Retinal pigment epithelial cell (primary cell): ENCODE measurements at regions not wholly inside any gene's neighbourhood (a gene's known extent, or its start where the extent isn't known, plus 50 kb on each side); places are given as distances from the start of the nearest gene placed in this dataset.
"Not testable (repeated sequence)": the region's sequence is repeated elsewhere in the genome, so short reads cannot be mapped to it uniquely, and the experiment has no call there.

ENCODE experiments used
- DNase-seq: peaks from one replicate; pipeline ENCODE4 v3.0.0-alpha.2; 2010; ENCODE audit warnings: low read depth
- H3K4me3 ChIP-seq: 2 replicates; pipeline ENCODE4 v1.5.1; 2011; ENCODE audit warnings: mild to moderate bottlenecking, low read length, control low read depth, moderate library complexity
- CTCF ChIP-seq: conservative IDR thresholded peaks from 2 replicates; pipeline ENCODE4 v1.5.1; 2011; ENCODE audit warnings: low read depth, low read length, control low read depth, inconsistent platforms

- no peak for DNase-seq
- H3K4me3 ChIP-seq = no peak overlapping the region
- TF ChIP-seq CTCF = no peak
These were observed 132.3 kb upstream of the RIOK3 start for GRCh38 chr18:23320709-23321236.

GRCh38 chr18:23321996-23322395, 131.1 kb upstream of the RIOK3 start:
- DNase-seq = no peak
- no peak for TF ChIP-seq CTCF
- no peak overlapping the region for H3K4me3 ChIP-seq

- no peak overlapping the region for H3K4me3 ChIP-seq
- TF ChIP-seq CTCF = no peak
- no peak for DNase-seq
These were observed 128.9 kb upstream of the RIOK3 start for GRCh38 chr18:23324056-23324811.

- H3K4me3 ChIP-seq = no peak overlapping the region
- DNase-seq = no peak
- TF ChIP-seq CTCF = no peak
These were observed 128.2 kb upstream of the RIOK3 start for GRCh38 chr18:23324861-23325260.

GRCh38 chr18:23329671-23330070, 123.4 kb upstream of the RIOK3 start:
- DNase-seq, H3K4me3 ChIP-seq: not testable (repeated sequence)

GRCh38 chr18:23330423-23330822, 122.7 kb upstream of the RIOK3 start:
- no peak for DNase-seq
- no peak overlapping the region for H3K4me3 ChIP-seq
- TF ChIP-seq CTCF = no peak

GRCh38 chr18:23331091-23331920, 121.8 kb upstream of the RIOK3 start:
- TF ChIP-seq CTCF = no peak
- H3K4me3 ChIP-seq = no peak overlapping the region
- DNase-seq = no peak
